SH-SY5Y (cell line): ENCODE measurements at regions not wholly inside any gene's neighbourhood (a gene's known extent, or its start where the extent isn't known, plus 50 kb on each side); places are given as distances from the start of the nearest gene placed in this dataset.

Experiments
- GATA2 ChIP-seq: IDR thresholded peaks from 2 replicates; pipeline ENCODE4 v1.6.1; 2011; ENCODE audit warnings: mild to moderate bottlenecking, low read depth, low read length
- GATA3 ChIP-seq: IDR thresholded peaks from 2 replicates; pipeline ENCODE4 v1.6.1; 2011; ENCODE audit warnings: low read depth, mild to moderate bottlenecking, low read length, moderate library complexity

GRCh38 chr5:168193493-168194250, 97.8 kb upstream of the WWC1 start:
- TF ChIP-seq GATA3 (no peak), GATA2 (no peak)
